H1 (cell line): ENCODE measurements at regions not wholly inside any gene's neighbourhood (a gene's known extent, or its start where the extent isn't known, plus 50 kb on each side); places are given as distances from the start of the nearest gene placed in this dataset.

Experiments used
- CTCF ChIA-PET: fragments of 300-600 bp; sonication (Branson Sonifier 250); formaldehyde crosslinking; loops from one replicate; lab custom pipeline; 2021; ENCODE audit not compliant: partially characterized antibody; lab: Charles Lee
- POLR2A ChIA-PET: fragments of 300-600 bp; sonication (Branson Sonifier 250); formaldehyde crosslinking; loops from one replicate; lab custom pipeline; 2021; ENCODE audit warnings: inconsistent platforms; ENCODE audit not compliant: partially characterized antibody; lab: Charles Lee
- DNase-seq, 2 experiments: peaks; one replicate each; pipeline versions ENCODE4 v3.0.0 to v3.0.0-alpha.2; 2010 to 2022; ENCODE audit warnings: low spot score in 2 of 2, low read depth in 1 of 2, mixed read lengths in 1 of 2
- FAIRE-seq: peaks from 2 replicates; lab custom pipeline; 2011; peaks lifted over from hg19 to GRCh38; lab: Jason Lieb, UNC
- H2AFZ ChIP-seq: 2 replicates; pipeline ENCODE4 v1.8.1; 2012; ENCODE audit warnings: low read length, inconsistent platforms
- H2AK5ac ChIP-seq: 2 replicates; pipeline ENCODE4 v1.6.1; 2013; ENCODE audit warnings: low read depth, low read length
- H2BK120ac ChIP-seq: replicated peaks from 2 replicates; pipeline ENCODE3; 2013; ENCODE audit warnings: low read depth, low read length, inconsistent platforms
- H2BK12ac ChIP-seq: 2 replicates; pipeline ENCODE4 v1.6.1; 2013; ENCODE audit warnings: low read depth, low read length
- H2BK15ac ChIP-seq: 2 replicates; pipeline ENCODE4 v1.6.1; 2013; ENCODE audit warnings: low read length
- H2BK20ac ChIP-seq: 2 replicates; pipeline ENCODE4 v1.6.1; 2013; ENCODE audit warnings: low read length
- H2BK5ac ChIP-seq: 2 replicates; pipeline ENCODE4 v1.6.1; 2013; ENCODE audit warnings: low read depth, low read length
- H3K14ac ChIP-seq: 2 replicates; pipeline ENCODE4 v1.6.1; 2013; ENCODE audit warnings: inconsistent platforms; ENCODE audit not compliant: insufficient read length
- H3K18ac ChIP-seq: 2 replicates; pipeline ENCODE4 v1.6.1; 2013; ENCODE audit warnings: low read length; ENCODE audit errors: extremely low read depth
- H3K23ac ChIP-seq: 2 replicates; pipeline ENCODE4 v1.6.1; 2013; ENCODE audit warnings: inconsistent platforms; ENCODE audit not compliant: insufficient read length
- H3K23me2 ChIP-seq: 2 replicates; pipeline ENCODE4 v1.6.1; 2013; ENCODE audit warnings: low read depth, low read length
- H3K27ac ChIP-seq: 2 replicates; pipeline ENCODE4 v1.6.1; 2011; ENCODE audit warnings: low read depth, low read length, inconsistent platforms
- H3K27me3 ChIP-seq, 4 experiments: replicated peaks in 1 of 4; 1 replicate in 1 of 4; 2 replicates in 3 of 4; pipeline versions ENCODE4 v1.6.1 to v1.8.1; 2011 to 2013; ENCODE audit warnings: low read length in 3 of 4, mild to moderate bottlenecking in 3 of 4, inconsistent platforms in 2 of 4, mixed read lengths in 2 of 4, moderate library complexity in 1 of 4; ENCODE audit not compliant: control insufficient read depth in 3 of 4, insufficient read depth in 3 of 4; ENCODE audit errors: extremely low read depth in 1 of 4
- H3K36me3 ChIP-seq, 4 experiments: 2 replicates each; pipeline versions ENCODE4 v1.6.1 to v1.8.1; 2011 to 2013; ENCODE audit warnings: mild to moderate bottlenecking in 4 of 4, low read length in 3 of 4, moderate library complexity in 2 of 4, control low read depth in 1 of 4, inconsistent platforms in 1 of 4; ENCODE audit not compliant: insufficient read depth in 4 of 4, control insufficient read depth in 2 of 4
- H3K4ac ChIP-seq: replicated peaks from 2 replicates; pipeline ENCODE3; 2013; ENCODE audit warnings: low read length, low read depth, mixed read lengths, inconsistent platforms; ENCODE audit not compliant: insufficient read length
- H3K4me1 ChIP-seq, 4 experiments: replicated peaks in 1 of 4; 1 replicate in 1 of 4; 2 replicates in 3 of 4; pipeline versions ENCODE4 v1.6.1 to v1.8.1; 2011 to 2013; ENCODE audit warnings: low read length in 3 of 4, inconsistent platforms in 2 of 4, mixed read lengths in 1 of 4; ENCODE audit not compliant: insufficient read depth in 4 of 4, control insufficient read depth in 3 of 4
- H3K4me2 ChIP-seq, 2 experiments: 2 replicates each; pipeline versions ENCODE4 v1.6.1 to v1.8.1; 2011 to 2013; ENCODE audit warnings: low read depth in 2 of 2, low read length in 2 of 2, control low read depth in 1 of 2, inconsistent platforms in 1 of 2, mild to moderate bottlenecking in 1 of 2; ENCODE audit not compliant: insufficient read depth in 1 of 2
- H3K4me3 ChIP-seq, 4 experiments: fragments of 200-600, 300-600 bp in 1 of 4; sonication (generic), shearing (Covaris generic), sonication (Bioruptor Twin) in 1 of 4; 2 replicates each; pipeline versions ENCODE4 v1.5.1 to v1.8.1; 2011 to 2016; ENCODE audit warnings: low read length in 4 of 4, low read depth in 3 of 4, control low read depth in 2 of 4, inconsistent platforms in 2 of 4, mild to moderate bottlenecking in 2 of 4, mixed read lengths in 1 of 4, moderate library complexity in 1 of 4; ENCODE audit not compliant: insufficient read depth in 2 of 4; ENCODE audit errors: extremely low read depth in 1 of 4
- H3K56ac ChIP-seq: replicated peaks from 2 replicates; pipeline ENCODE3; 2013; ENCODE audit warnings: low read depth, mild to moderate bottlenecking, mixed read lengths, low read length, inconsistent platforms; ENCODE audit not compliant: insufficient read length
- H3K79me1 ChIP-seq: 2 replicates; pipeline ENCODE4 v1.6.1; 2013; ENCODE audit warnings: low read depth, low read length, control low read depth
- H3K79me2 ChIP-seq, 2 experiments: 2 replicates each; pipeline versions ENCODE4 v1.6.1 to v1.8.1; 2012 to 2013; ENCODE audit warnings: low read length in 2 of 2, mild to moderate bottlenecking in 2 of 2, inconsistent platforms in 1 of 2; ENCODE audit not compliant: insufficient read depth in 2 of 2, control insufficient read depth in 1 of 2
- H3K9ac ChIP-seq, 4 experiments: replicated peaks in 1 of 4; 1 replicate in 1 of 4; 2 replicates in 3 of 4; pipeline versions ENCODE4 v1.6.1 to v1.8.1; 2011 to 2013; ENCODE audit warnings: low read depth in 3 of 4, low read length in 3 of 4, control low read depth in 2 of 4, mild to moderate bottlenecking in 2 of 4, moderate library complexity in 2 of 4, inconsistent platforms in 1 of 4; ENCODE audit errors: extremely low read depth in 1 of 4
- H3K9me3 ChIP-seq, 2 experiments: 2 replicates each; pipeline versions ENCODE4 v1.6.1 to v1.8.1; 2012 to 2013; ENCODE audit warnings: mild to moderate bottlenecking in 2 of 2, moderate library complexity in 2 of 2, control low read depth in 1 of 2, inconsistent platforms in 1 of 2, low read depth in 1 of 2, low read length in 1 of 2, mixed read lengths in 1 of 2; ENCODE audit not compliant: insufficient read depth in 2 of 2
- H4K20me1 ChIP-seq, 2 experiments: replicated peaks in 1 of 2; 2 replicates each; pipeline versions ENCODE3 to v1.8.1; 2011 to 2013; ENCODE audit warnings: inconsistent platforms in 2 of 2, low read length in 2 of 2, mild to moderate bottlenecking in 1 of 2; ENCODE audit not compliant: insufficient read depth in 2 of 2, control insufficient read depth in 1 of 2
- H4K5ac ChIP-seq: 2 replicates; pipeline ENCODE4 v1.6.1; 2013; ENCODE audit warnings: low read length, low read depth, mixed read lengths, inconsistent platforms; ENCODE audit not compliant: insufficient read length
- H4K8ac ChIP-seq: 2 replicates; pipeline ENCODE4 v1.8.0; 2013; ENCODE audit warnings: mild to moderate bottlenecking, moderate library complexity, low read length, inconsistent platforms; ENCODE audit not compliant: insufficient read depth; ENCODE audit errors: extremely low read depth
- H4K91ac ChIP-seq: replicated peaks from 2 replicates; pipeline ENCODE3; 2013; ENCODE audit warnings: low read length, mixed read lengths, inconsistent platforms; ENCODE audit not compliant: insufficient read length
- BCL11A ChIP-seq, 2 experiments: IDR thresholded peaks; one replicate each; pipeline ENCODE4 v1.6.1; 2011; ENCODE audit warnings: low read depth in 2 of 2, low read length in 2 of 2, mild to moderate bottlenecking in 2 of 2
- CEBPB ChIP-seq: IDR thresholded peaks from 2 replicates; pipeline ENCODE4 v1.6.1; 2012; ENCODE audit warnings: low read depth, low read length
- EGR1 ChIP-seq: IDR thresholded peaks from 2 replicates; pipeline ENCODE4 v1.6.1; 2011; ENCODE audit warnings: low read depth, low read length, borderline replicate concordance
- EZH2 ChIP-seq: fragments of 200-600 bp; sonication (generic); IDR thresholded peaks from 2 replicates; pipeline ENCODE4 v1.7.1; 2012; ENCODE audit warnings: low read depth, mild to moderate bottlenecking, moderate library complexity, low read length, inconsistent platforms; ENCODE audit not compliant: severe bottlenecking
- GABPA ChIP-seq: IDR thresholded peaks from 2 replicates; pipeline ENCODE4 v1.6.1; 2011; ENCODE audit warnings: mild to moderate bottlenecking, low read length, moderate library complexity, borderline replicate concordance; ENCODE audit not compliant: insufficient read depth
- POU5F1 ChIP-seq: IDR thresholded peaks from 2 replicates; pipeline ENCODE4 v1.6.1; 2011; ENCODE audit warnings: low read depth, mild to moderate bottlenecking, low read length, moderate library complexity
- RNF2 ChIP-seq: fragments of 200-900, 300-1000 bp; sonication (generic); IDR thresholded peaks from 2 replicates; pipeline ENCODE4 v1.7.1; 2016; ENCODE audit warnings: borderline replicate concordance, low read depth, mild to moderate bottlenecking, antibody characterized with exemption, low read length; ENCODE audit not compliant: poor library complexity, severe bottlenecking; ENCODE audit errors: missing control alignments
- SIRT6 ChIP-seq: IDR thresholded peaks from one replicate; pipeline ENCODE4 v1.7.1; 2012; ENCODE audit warnings: low read length, inconsistent platforms
- SIX5 ChIP-seq: IDR thresholded peaks from 2 replicates; pipeline ENCODE4 v1.6.1; 2011; ENCODE audit warnings: mild to moderate bottlenecking, low read depth, low read length
- SP1 ChIP-seq: IDR thresholded peaks from 2 replicates; pipeline ENCODE4 v1.6.1; 2011; ENCODE audit warnings: low read depth, low read length
- SUZ12 ChIP-seq: fragments of 200-600 bp; sonication (generic); IDR thresholded peaks from 2 replicates; pipeline ENCODE4 v1.6.1; 2012; ENCODE audit warnings: mild to moderate bottlenecking, inconsistent platforms, low read length, moderate library complexity, mixed read lengths
- TCF12 ChIP-seq: IDR thresholded peaks from 2 replicates; pipeline ENCODE4 v1.6.1; 2011; ENCODE audit warnings: low read depth, mild to moderate bottlenecking, low read length
- TEAD4 ChIP-seq: IDR thresholded peaks from 2 replicates; pipeline ENCODE4 v1.6.1; 2012; ENCODE audit warnings: low read depth, low read length, inconsistent platforms, mixed read lengths
- YY1 ChIP-seq: IDR thresholded peaks from 2 replicates; pipeline ENCODE4 v1.6.1; 2011; ENCODE audit warnings: low read depth, mild to moderate bottlenecking, low read length
- WGBS, 2 experiments: shearing (Covaris generic) in 1 of 2; methylation state at CpG; one replicate each; pipeline versions ENCODE4 v1.1.6 to v1.1.7; 2013 to 2015; ENCODE audit warnings: low lambda C conversion rate in 2 of 2, mixed read lengths in 2 of 2, inconsistent platforms in 1 of 2, low coverage in 1 of 2, missing lambda C conversion rate in 1 of 2; ENCODE audit not compliant: insufficient replicate concordance in 2 of 2, insufficient coverage in 1 of 2, insufficient read length in 1 of 2; ENCODE audit errors: extremely low coverage in 1 of 2, missing lambda C conversion rate in 1 of 2; 5-methylcytosine and 5-hydroxymethylcytosine counted together

GRCh38 chr5:135112008-135112725 lies 78.1 kb upstream of the PITX1 start:
- 91% methylated on average over 10 of the region's 10 CpGs; no CpG with 5 or more reads in 1 of the 2 experiments for WGBS, 2 experiments
- no peak for FAIRE-seq
- Histone ChIP-seq H2AFZ (no peak overlapping the region), H4K8ac (no peak overlapping the region), H3K56ac (no peak overlapping the region), H3K23ac (no peak overlapping the region), H3K27me3 (0 out of 7 replicates have a peak, but pooled peaks cover 0 to 3% (median 0%) of the 10 kb centered on the region in 4 experiments), H3K9ac (no peak overlapping the region), H3K9me3 (no peaks in the 10 kb centered on the region), H2BK120ac (no peak overlapping the region), H4K20me1 (no peaks in the 10 kb centered on the region), H3K18ac (no peak overlapping the region), H3K14ac (no peak overlapping the region), H3K4me1 (no peaks in the 10 kb centered on the region), H3K23me2 (no peaks in the 10 kb centered on the region), H3K27ac (no peak overlapping the region), H3K4ac (no peak overlapping the region), H2BK15ac (0 out of 2 replicates have a peak overlapping the region, but pooled peaks have one; percentile 61), H3K79me1 (no peaks in the 10 kb centered on the region), H2AK5ac (no peak overlapping the region), H3K36me3 (no peaks in the 10 kb centered on the region), H3K79me2 (no peaks in the 10 kb centered on the region), H2BK20ac (no peak overlapping the region), H3K4me3 (no peak overlapping the region), H2BK12ac (no peak overlapping the region), H3K4me2 (no peak overlapping the region), H4K5ac (no peak overlapping the region), H2BK5ac (no peak overlapping the region), H4K91ac (no peak overlapping the region)
- no peak for DNase-seq
- ChIA-PET POLR2A (no interaction called here), CTCF (interaction anchor here (0.9 to 7.4 kb wide), 6 partner anchors 8 to 208 kb away, joined by 3 to 38 read pairs (median 4); no protein-coding TSS in a partner anchor)
- TF ChIP-seq SIRT6: no peak
- TF ChIP-seq BCL11A (IDR thresholded peaks at IDR 0.05; ENCODE audit: low read depth in 2 of 2, low read length in 2 of 2): no peak
- TF ChIP-seq POU5F1: no peak
- no peak for TF ChIP-seq SUZ12
- no peak for TF ChIP-seq CEBPB
- TF ChIP-seq EGR1: no peak
- TF ChIP-seq TCF12: no peak
- TF ChIP-seq EZH2: no peak
- TF ChIP-seq SIX5: no peak
- no peak for TF ChIP-seq TEAD4
- TF ChIP-seq GABPA: no peak
- TF ChIP-seq YY1: no peak
- TF ChIP-seq RNF2: no peak
- no peak for TF ChIP-seq SP1
